ENCODE measurements at regions not wholly inside any gene's neighbourhood (a gene's known extent, or its start where the extent isn't known, plus 50 kb on each side); places are given as distances from the start of the nearest gene placed in this dataset.

GRCh38 chr4:163263606-163264005 lies 68.8 kb downstream of the NPY1R start:
- no peaks in the 10 kb centered on the region for H3K9me3 Mint-ChIP-seq (ENCODE audit: unreplicated experiment)

GRCh38 chr4:163256680-163257343 lies 75.6 kb downstream of the NPY1R start:
- DNase-seq = no peak
- no peak for TF ChIP-seq CTCF (IDR thresholded peaks at IDR 0.05; ENCODE audit: insufficient read depth in 1 of 2, low read depth in 1 of 2, low read length in 1 of 2, severe bottlenecking in 1 of 2, unreplicated experiment in 1 of 2)
- H3K4me1 Mint-ChIP-seq (ENCODE audit: low read depth, unreplicated experiment) = no peaks in the 10 kb centered on the region
- H3K4me3 Mint-ChIP-seq (ENCODE audit: unreplicated experiment) = no peak overlapping the region
- Histone ChIP-seq H3K36me3 (ENCODE audit: control insufficient read depth, insufficient read depth, low read length) (no peaks in the 10 kb centered on the region), H3K4me3 (ENCODE audit: low read depth, low read length) (no peak overlapping the region), H3K4me1 (no peaks in the 10 kb centered on the region), H3K27me3 (replicated peaks; ENCODE audit: control insufficient read depth, insufficient read depth, low read length) (no peaks in the 10 kb centered on the region), H3K9me3 (no peaks in the 10 kb centered on the region)
- no peaks in the 10 kb centered on the region for H3K36me3 Mint-ChIP-seq (ENCODE audit: insufficient read depth, unreplicated experiment)
- intact Hi-C loops (cut with micrococcal nuclease; ENCODE audit: unreplicated experiment) = no loop called here
- BruUV-seq (replicated peaks) = no TSS peak
- H3K27me3 Mint-ChIP-seq (ENCODE audit: insufficient read depth, unreplicated experiment) = peaks cover 2% of the 10 kb centered on the region
- H3K9me3 Mint-ChIP-seq (ENCODE audit: unreplicated experiment) = no peaks in the 10 kb centered on the region
- ChIA-PET CTCF (no interaction called here), POLR2A (no interaction called here)
- H3K27ac Mint-ChIP-seq (ENCODE audit: unreplicated experiment) = no peak overlapping the region

More at GRCh38 chr4:163263606-163264005, 68.8 kb downstream of the NPY1R start:
- no peak for DNase-seq
- intact Hi-C loops (cut with micrococcal nuclease; ENCODE audit: unreplicated experiment) = no loop called here
- Mint-ChIP-seq H3K27ac (ENCODE audit: unreplicated experiment) (no peak overlapping the region), H3K4me1 (ENCODE audit: low read depth, unreplicated experiment) (no peaks in the 10 kb centered on the region), H3K4me3 (ENCODE audit: unreplicated experiment) (no peak overlapping the region), H3K36me3 (ENCODE audit: insufficient read depth, unreplicated experiment) (no peaks in the 10 kb centered on the region), H3K27me3 (ENCODE audit: insufficient read depth, unreplicated experiment) (peaks cover 5% of the 10 kb centered on the region)
- Histone ChIP-seq H3K27me3 (replicated peaks; ENCODE audit: control insufficient read depth, insufficient read depth, low read length) (no peaks in the 10 kb centered on the region), H3K4me3 (ENCODE audit: low read depth, low read length) (no peak overlapping the region), H3K36me3 (ENCODE audit: control insufficient read depth, insufficient read depth, low read length) (no peaks in the 10 kb centered on the region), H3K4me1 (no peaks in the 10 kb centered on the region), H3K9me3 (no peaks in the 10 kb centered on the region)
- BruUV-seq (replicated peaks) = no TSS peak
- ChIA-PET POLR2A (no interaction called here), CTCF (no interaction called here)
- TF ChIP-seq CTCF (IDR thresholded peaks at IDR 0.05; ENCODE audit: insufficient read depth in 1 of 2, low read depth in 1 of 2, low read length in 1 of 2, severe bottlenecking in 1 of 2, unreplicated experiment in 1 of 2) = no peak

- peak in 1 of 2 experiments; percentile 7 for DNase-seq
- CTCF ChIA-PET = no interaction called here
- Histone ChIP-seq H3K27me3 (replicated peaks; ENCODE audit: control insufficient read depth, insufficient read depth, low read length) (no peaks in the 10 kb centered on the region), H3K4me3 (ENCODE audit: low read depth, low read length) (no peak overlapping the region), H3K36me3 (ENCODE audit: control insufficient read depth, insufficient read depth, low read length) (no peaks in the 10 kb centered on the region), H3K4me1 (no peaks in the 10 kb centered on the region), H3K9me3 (no peaks in the 10 kb centered on the region)
- POLR2A ChIA-PET = no interaction called here
- no peaks in the 10 kb centered on the region for H3K36me3 Mint-ChIP-seq (ENCODE audit: insufficient read depth, unreplicated experiment)
- no peak overlapping the region for H3K4me3 Mint-ChIP-seq (ENCODE audit: unreplicated experiment)
- H3K27me3 Mint-ChIP-seq (ENCODE audit: insufficient read depth, unreplicated experiment) = no peaks in the 10 kb centered on the region
- TF ChIP-seq CTCF (IDR thresholded peaks at IDR 0.05; ENCODE audit: insufficient read depth in 1 of 2, low read depth in 1 of 2, low read length in 1 of 2, severe bottlenecking in 1 of 2, unreplicated experiment in 1 of 2) = peak in 1 of 2 experiments; percentile 38
- no peaks in the 10 kb centered on the region for H3K9me3 Mint-ChIP-seq (ENCODE audit: unreplicated experiment)
- H3K4me1 Mint-ChIP-seq (ENCODE audit: low read depth, unreplicated experiment) = no peaks in the 10 kb centered on the region
- no TSS peak for BruUV-seq (replicated peaks)
- no peak overlapping the region for H3K27ac Mint-ChIP-seq (ENCODE audit: unreplicated experiment)
- intact Hi-C loops (cut with micrococcal nuclease; ENCODE audit: unreplicated experiment) = no loop called here
Measured at GRCh38 chr4:163251204-163251603, 81.2 kb downstream of the NPY1R start.

All from Caco-2 (cell line).